Right forelimb (tissue), 1 donor: ENCODE measurements at regions not wholly inside any gene's neighbourhood (a gene's known extent, or its start where the extent isn't known, plus 50 kb on each side); places are given as distances from the start of the nearest gene placed in this dataset.

Source experiments
- DNase-seq: peaks from one replicate; pipeline ENCODE4 v3.0.0-alpha.2; 2018

DNA sequence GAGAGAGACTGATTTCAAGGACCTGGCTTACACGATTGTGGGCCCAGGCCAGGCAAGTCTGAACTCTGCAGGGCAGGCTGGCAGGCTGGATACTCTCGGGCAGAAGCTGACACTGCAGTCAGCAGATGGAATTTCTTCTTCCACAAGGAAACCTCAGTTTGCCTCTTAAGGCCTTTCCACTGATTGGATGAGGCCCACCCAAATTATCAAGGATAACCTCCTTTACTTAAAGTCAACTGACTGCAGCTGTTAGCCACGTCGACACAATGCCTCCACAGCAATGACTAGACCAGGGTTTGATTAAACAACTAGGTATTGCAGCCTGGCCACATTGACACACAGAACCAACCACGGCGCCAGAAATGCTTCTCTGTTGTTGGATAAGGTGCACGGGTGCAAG lies 130.5 kb downstream of the PSMG1 start:
- no peak for DNase-seq

DNA sequence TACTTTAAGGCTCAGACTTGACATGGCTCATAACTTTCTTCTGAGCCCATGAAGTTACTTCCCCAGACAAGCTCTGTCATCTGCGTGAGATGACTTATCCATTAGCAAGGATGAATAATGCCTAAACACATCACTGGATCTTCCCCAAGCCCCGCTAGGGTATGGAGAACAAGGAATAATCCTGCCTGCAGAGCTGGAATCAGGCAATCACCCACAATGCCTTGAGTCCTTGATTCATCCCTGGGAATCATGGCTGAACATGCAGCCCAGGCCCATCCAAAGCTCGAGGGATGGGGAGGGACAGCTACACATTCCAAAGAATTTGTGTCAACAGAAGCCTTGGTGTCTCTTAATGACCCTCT lies 131.7 kb downstream of the PSMG1 start:
- no peak for DNase-seq

DNA sequence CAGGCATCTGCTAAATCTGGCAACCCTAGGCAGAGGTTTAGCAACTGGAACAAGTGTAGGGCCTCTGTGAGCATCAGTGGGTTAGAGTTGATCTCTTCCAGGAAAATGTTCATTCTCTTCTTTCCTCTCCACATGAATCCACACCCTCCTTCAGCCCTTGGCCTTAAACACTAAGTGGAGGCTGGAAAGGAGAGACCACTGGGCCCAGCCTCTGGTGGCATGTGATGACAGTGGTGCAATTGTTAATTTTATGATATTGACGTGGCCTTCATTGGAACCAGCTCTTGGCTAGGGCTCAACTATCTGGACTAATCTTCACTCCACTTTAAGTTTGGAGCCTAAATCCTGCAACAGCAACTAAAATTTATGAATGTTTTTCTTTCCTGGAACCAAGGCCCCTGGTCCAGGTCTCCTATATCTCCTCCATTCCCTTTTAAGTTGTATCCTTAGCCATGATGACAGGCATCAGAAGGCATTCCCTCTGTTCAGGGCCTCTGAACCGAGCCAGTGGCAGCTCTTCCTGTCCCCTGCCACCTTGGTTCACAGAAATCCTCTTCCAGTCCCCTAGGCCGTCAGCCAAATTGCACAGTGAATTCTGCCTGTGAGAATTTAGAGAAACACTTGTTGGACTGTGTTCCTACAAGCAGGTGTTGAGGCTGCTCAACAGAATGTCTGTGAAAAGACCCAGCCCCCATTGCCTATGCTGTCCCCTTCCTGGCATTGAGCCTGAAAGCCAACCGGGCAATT lies 132.2 kb downstream of the PSMG1 start:
- no peak for DNase-seq

DNA sequence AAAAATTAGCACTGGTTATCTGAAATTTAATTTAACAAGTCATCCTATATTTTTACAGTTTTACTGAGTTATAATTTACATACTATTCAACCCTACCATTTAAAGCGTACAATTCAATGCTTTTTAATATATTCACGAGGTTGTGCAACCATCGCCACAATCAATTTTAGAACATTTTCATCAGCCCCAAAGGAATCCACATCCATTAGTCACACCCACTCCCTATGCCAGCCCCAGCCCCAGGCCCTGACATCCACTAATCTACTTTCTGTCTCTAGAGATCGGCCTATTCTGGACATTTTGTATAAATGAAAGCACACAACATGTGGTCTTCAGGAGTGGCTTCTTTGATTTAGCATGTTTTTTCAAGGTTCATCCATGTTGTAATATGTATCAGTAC lies 134.7 kb downstream of the PSMG1 start:
- DNase-seq, result no peak

DNA sequence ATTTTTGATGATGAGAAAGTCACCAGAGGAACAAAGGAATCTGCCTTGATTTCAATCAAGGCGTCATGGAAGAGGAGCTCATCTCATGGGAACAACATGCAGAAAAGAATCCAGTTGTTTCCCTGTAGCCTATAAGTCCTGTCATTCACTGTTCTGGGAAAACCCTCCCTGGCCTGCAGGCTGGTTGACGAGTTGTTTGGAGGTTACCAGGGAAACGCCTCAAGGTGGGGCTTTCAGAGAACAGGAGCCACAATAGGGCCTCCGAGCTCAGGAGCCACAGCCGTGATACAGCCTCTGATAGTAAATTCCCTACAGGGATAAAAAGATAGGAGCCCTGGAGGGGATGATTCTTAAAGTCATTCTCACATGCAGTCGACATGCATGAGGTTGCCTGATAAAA lies 135.2 kb downstream of the PSMG1 start:
- DNase-seq, result no peak

DNA sequence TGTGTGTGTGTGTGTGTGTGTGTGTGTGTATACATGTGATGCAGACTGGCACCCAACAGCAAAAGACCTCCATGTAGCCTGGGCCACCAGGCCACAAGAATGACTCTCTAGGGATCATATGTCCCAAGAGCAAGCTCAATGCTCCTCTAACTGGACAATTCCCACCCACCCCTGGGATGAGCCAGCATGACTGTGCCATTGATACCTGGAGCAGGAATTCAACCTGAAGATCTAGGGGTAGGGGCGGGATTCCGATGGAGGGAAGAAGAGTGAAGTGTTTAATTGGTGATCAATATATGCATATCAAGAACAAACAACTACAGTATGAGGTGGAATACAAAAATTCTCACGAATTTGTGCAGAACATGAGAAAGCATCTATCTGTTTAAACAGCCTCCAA lies 136.2 kb downstream of the PSMG1 start:
- no peak for DNase-seq

DNA sequence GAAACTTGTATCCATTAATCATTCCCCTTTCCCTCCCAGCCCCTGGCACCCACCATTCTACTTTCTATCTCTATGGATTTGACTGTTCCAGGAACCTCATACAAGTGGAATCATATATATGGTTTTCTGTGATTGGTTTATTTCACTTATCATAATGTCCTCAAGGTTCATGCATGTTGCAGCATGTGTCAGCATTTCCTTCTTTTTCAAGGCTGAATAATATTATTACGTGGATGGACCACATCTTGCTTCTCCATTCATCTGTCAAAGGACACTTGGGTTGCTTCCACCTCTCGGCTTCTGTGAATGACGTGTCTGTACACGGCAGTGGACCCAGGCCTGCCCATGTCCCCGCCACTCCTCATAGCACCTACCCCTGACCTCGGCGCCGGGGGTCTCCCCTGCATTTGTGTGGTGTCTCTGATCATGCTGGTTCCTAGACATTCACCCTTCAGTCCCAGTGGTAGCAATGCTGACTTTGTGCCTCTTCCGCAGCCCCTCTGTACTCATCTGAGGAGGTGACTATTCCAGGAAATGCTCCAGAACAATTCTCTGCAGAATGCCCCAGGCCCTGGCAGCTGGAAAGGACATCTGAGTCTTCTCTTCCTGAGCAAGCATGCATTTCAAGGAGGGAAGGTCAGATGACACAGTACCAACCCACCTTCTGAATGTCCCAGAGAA lies 136.9 kb downstream of the PSMG1 start:
- DNase-seq, result no peak

DNA sequence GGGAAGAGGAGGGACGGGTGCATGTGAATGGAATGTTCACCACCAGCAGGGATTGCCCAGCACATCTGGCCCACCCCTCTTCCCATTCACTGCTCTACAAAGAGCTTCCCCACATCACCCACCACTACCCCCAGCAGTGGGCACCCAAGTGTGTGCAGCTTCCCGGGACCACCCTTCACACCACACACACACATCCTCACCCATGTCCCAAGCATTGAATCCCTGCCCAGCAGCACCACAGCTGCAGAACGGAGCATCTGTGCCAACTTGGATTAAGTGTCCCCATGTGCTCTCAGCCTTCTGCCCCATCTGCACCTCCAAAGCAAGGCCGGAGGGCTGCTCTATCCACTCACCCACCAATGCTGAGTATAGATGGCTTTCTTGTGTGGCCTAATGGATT lies 141.4 kb downstream of the PSMG1 start:
- DNase-seq, result no peak

DNA sequence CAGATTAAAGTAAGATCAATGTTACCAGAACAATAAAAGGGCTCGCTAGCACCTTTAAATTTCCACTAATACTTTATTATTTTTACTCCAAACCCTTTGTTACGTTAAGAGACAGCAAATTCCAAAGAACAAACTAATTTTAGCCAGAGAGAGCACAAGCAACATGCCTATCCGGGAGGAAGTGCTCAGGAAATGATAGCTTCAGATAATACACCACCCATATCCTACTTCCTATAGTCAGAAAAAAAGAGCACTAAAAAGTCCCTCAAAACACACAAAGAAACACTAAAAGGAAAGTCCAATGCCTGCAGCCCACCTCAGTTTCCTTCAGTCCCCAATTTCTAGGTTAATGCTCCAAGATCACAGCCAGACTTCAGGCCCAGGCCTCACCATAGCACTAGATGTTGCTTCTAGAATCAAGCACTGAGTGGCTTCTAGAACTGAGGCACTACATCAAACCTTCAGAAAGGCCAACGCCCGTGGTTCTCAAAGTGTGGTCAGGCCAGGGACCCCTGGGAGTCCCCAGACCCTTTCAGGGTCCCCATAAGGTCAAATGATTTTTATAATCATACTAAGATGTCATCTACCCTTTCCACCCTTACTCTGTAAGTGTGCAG lies 142.6 kb downstream of the PSMG1 start:
- DNase-seq, result no peak

DNA sequence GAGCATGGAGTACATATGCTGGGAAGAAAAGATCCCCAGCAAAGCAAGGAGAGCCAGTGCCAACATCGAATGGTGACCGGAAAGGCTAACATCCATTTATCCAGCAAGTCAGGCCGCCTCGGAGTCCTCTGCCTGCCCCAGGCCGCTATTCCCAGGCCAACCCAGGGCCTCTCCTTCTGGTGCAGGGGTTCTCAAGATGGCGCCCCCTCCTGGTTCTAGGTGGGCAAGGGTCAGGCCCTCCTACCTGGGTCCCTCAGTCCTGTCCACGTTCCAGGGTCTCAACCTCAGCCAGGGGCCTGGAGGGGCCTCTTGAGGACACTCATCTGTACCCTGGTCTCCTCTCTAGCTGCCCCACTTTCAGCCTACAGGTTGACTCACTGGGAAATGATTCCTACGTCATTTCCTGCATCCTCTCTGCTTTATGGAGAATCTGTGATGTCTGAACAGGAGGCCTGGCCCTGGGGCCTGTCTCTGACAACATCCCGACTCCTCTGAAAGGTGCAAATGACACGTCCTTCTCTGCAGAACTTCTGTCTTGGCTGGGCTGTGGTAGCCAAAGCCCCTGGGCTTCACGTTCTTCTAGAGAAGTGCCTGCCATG lies 145.3 kb downstream of the PSMG1 start:
- no peak for DNase-seq

DNA sequence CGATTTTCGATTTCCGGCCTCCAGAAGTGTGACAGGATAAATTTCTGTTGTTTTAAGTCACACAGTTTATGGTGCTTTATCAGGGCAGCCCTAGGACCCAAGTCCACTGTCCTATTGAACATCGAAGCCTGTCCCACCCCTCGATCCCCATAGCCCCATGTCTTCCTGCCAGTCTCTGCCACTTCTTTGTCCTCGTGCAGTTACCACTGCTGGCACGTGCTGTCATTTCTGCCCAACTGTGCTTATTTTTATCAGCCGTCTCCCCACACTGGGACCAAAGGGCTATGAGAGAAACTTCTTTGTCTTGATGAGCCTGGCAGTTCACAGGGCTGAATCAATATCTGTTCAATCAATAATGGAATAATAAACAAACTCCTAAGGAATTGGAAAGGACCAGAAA lies 146.7 kb downstream of the PSMG1 start:
- DNase-seq, result no peak

DNA sequence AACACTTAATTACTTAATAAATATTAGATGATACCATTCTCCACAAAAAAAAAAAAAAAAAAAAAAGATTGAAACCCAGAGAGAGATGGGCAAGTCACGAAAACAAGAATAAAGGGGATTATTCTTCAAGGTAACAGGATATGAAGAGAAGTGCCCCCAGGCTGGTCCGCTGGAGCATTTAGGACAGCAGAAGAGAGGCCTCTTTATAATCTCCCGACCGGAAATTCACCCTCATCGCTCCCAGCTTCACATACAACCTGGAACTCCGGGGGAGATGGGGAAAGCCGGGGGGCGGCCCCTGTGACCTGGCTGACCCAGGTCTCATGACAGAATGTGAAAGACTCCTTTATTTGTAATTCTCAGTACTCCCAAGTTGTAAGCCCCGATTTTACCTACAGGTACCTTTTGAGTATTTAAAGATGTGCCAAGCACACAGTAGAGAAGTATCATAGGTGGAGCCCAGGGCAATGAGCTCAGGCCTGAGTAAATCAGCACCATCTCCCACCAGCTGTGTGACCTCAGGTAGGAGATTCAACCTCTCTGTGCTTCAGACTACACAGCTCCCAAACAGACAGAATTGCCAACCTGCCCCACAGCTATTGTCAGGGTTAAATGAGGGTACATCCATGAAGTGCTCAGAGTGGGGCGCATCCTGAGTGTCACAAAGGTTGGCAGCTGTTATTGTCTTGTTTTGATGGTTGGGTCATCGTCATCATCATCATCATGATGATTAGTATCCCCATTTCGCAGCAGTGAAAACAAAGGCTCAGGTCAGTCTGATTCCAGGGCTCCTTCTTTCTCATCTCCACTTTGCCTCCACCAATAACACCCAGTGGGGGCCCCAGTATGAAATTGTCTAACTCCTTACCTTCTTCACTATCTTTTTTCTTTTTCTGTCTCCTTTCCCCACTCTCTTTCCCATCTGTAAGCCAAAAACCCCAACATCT lies 148.4 kb downstream of the PSMG1 start:
- DNase-seq, result no peak

DNA sequence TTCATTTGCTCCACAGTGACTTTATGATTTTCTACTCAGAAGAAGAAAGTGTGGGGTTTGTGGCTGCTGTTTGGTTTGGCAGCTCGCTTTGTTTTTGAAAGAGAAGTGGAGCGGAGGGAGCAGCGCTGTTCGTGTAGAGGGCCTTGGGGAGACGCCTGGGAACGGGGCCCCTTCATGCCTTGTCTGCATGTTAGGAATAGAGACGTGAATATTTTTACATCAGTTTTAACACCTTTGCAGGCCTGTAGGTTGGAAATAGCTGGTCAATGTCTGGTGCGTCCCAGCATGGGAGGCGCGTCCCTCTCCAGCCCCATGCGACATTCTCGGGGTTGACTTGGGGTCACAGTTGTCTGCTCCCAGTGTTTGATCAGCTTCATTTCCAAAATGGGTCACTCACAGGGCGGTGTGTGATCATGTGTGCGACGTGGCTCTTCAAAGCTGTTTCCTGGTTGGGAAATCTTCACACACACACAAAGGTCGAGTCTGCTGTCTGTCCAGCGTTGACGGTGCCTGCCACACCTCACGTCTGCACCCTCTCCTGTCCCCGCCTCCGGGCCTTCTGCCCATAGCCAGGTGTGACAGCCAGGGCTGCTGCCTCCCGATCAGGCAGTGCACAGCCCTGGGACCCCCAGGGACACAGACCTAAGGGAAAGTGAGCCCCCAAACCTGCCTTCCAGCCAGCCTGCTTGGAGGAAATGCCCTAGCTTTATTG lies 149.2 kb downstream of the PSMG1 start:
- DNase-seq, result no peak

DNA sequence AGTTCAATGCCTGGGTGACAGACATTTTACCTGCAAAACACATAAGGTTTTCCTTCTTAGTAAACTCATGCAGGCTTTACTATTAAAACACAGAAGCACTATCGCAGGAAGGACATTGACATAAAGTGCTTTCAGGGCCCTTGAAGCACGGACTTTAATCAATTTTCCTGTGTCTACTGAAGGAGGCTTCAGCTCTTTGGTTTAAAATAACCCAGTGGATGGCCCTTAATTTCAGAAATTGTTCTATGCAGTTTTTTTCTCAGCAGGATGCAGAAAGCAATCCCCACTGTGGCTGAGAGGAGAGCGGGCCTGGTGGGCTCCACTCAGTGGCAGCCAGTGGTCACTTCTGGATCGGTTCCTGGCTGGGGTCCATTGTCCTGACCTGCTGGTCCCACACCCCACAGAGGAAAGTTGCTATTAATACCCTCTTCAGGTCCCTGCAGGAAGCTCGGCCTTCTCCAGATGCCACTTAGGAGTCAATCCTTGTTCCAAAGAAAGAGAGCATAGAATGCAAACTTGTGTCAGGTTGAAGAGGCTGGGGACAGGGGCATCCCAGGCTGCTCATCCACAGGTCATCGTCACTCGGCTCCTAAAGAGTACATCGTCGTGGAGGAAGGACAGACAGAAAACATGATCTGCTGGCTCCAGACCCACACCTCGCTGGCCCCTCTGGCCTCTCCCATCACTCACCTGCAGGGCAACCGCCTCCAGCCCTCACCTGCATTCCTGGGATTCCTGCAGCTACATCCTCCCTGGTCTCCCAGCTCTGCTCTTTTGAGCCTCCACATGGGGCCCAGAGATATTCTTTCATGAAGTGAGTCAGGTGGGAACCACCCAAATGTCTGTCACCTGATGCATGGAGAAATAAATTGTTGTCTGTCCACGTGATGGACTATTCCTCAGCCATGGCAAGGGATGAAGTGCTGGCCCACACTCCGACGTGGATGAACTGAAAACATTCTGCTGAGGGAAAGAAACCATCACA lies 153.1 kb downstream of the PSMG1 start:
- no peak for DNase-seq

DNA sequence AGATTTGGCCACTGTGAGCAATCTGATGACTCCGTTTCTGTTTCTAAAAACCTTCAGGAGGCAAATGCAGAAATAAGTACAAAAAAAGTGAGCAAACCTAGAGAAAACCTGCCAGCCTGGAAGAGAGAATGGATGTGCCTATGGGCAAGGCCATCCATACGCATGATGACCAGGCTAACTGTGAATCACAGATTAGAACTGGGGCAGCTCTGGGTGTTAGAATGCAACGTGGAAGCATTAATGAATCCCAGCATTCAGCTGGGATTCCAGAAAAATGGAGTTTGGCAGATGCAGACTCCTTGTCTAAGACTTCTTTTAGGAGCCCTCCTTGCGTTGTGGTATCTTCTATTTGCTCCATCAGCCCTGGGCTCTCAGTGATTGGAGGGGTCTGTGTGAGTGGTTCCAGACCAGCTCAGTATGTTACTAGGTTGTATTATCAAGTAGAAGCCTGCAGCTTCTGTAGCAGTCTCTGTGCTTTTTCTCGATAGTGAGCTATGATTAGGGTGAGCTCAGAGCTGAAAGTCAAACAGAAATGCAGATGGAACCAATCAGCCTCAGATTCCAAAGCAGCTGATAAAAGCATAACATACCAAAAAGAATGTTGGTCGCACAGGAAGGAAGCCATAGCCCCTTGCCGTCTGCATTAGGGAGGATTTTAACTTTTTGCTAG lies 154.0 kb downstream of the PSMG1 start:
- no peak for DNase-seq

DNA sequence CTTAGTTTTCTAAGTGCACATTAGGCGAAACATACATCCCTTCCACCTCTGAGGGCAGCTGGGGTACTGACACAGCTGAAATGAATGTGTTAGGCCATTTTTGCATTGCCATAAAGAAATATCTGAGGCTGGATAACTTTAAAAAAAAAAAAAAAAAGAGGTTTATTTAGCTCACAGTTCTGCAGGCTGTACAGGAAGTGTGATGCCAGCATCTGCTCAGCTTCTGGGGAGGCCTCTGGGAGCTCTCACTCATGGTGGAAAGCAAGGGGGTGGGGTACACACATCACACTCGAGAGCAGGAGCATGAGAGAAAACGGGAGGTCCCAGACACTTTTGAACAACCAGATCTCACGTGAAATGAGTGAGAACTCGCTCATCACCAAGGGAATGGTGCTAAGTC lies 158.1 kb downstream of the PSMG1 start:
- DNase-seq, result no peak

DNA sequence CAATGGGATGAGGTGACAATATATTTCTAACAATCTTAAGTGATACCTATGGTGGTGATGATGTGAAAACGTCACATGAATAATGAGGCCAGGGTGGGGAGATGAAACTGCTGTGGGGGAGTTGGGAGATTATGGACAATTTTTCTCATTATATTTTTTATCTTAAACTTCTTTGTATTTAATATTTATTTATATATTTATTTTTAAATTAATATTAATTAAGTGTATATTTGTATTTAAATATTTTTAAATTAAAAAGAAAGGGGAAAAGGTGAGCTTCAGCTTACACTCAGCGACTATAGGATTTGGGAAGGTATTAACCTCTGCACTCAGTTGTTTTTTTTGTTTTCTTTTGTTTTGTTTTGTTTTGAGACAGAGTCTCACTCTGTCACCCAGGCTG lies 158.7 kb downstream of the PSMG1 start:
- no peak for DNase-seq

DNA sequence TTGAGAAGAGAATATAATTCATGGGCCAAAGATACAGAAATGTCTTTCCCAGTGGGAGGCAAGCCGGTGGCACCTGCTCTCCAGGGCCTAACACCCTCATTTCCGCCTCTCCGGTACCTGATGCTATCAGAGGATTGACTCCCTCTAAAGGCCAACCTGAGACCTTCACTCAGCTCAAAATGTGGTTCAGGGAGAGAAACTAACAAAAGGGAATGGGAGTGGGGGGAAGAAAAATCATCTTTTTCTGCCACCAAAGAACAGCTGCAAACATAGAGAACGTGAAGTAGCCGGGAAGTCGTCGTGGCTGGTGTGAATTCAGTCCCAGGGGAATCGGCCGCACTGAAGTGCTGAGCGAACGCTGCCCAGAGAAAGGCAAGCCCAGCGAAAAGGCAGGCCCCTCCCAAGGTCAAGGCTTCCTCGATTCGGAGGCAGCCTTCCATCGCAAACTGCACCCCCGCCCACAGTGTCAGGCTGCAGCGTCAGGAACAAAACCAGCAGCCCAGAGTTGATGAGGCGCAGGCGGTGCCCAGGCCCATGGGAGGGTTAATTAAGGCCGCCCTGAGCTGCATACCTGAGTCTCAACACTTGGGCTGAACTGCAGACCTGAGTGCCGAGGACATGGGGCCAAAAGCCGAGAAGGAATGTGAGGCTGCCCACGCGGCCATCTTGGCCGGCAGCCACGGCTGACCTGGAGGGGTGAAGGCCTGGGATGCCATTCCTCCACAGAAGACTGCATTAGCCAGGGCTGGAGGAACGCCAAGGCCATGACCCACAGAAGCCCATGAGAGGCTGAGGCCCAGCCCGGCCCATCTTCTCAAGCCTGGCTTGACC lies 160.2 kb downstream of the PSMG1 start:
- no peak for DNase-seq

DNA sequence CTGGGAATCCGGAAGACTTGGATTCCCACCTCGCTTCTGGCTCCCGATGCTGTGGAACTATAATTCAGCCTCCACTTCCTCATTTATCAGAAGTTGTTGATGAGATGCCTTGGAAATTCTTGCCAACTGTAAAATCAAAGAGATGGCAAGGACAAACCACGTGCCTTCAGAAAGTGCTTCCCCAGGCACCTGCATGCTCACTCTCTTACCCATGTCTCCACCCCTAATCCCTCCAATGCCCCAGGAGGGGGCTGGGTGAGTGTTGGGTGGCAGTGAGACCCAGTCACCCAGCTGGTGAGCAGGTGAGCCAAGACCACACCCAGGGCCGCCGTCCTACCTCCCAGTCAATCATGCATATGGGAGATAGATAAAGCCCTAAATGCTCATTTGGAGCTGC lies 160.8 kb downstream of the PSMG1 start:
- no peak for DNase-seq
